ENCODE measurements at regions not wholly inside any gene's neighbourhood (a gene's known extent, or its start where the extent isn't known, plus 50 kb on each side); places are given as distances from the start of the nearest gene placed in this dataset.

DNA sequence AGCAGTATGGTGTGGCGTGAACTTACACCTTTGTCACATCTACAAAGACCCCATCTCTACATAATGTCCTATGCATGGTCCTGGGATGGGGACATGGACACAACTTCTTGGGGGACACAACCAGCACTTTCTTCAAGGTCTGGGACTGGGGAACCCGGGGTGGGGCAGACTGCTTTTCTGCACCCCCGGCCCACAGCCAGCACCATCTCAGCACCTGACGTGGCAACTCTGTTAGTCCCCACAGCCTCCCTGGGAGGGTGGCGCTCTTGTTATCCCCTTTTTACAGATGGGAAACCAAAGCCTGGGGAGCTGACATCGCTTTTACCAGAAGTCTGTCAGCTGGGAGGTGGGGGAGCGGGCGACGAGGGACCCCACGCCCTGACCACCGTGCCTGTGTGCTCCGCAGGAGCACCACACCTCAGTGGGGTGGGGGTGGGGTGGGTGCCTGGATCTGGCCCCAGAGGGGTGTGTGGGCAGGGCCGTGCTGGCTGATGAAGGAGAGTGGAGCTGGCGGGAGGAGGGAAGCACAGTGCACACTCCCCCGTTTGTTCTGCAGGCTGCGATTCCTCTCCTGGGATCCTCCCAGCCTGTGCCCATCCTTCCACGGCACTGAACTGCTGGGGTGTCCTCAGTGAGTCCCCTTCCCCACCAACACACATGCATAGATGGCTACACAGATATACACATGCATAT is 115.4 kb upstream of the GSE1 start:
- Mint-ChIP-seq H3K4me1 (no peaks in the 10 kb centered on the region), H3K9me3 (ENCODE audit: low read depth) (no peaks in the 10 kb centered on the region), H3K36me3 (no peaks in the 10 kb centered on the region), H3K27ac (no peak overlapping the region), H3K4me3 (no peak overlapping the region), H3K27me3 (no peaks in the 10 kb centered on the region)
- ATAC-seq (no peak), DNase-seq (no peak)
- CTCF ChIA-PET = no interaction called here

DNA sequence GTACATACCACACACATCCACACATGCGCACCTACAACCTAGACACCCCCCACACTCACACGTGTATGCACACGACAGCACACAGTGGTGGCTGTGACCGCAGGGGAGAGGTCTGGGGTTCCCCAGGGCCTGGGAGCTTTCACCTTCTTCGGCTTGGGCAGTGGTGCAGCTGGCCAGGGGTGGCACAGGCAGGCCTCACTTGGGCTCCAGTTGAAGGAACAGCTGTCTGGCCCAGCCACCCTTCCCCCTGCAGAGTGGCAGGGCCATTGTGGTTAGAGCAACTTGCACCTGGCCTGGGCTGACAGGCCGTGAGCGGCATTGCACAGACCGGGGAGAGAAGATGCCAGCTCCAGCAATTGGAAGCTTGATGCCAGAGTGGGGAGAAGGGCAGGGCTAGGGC is 114.5 kb upstream of the GSE1 start:
- H3K27ac Mint-ChIP-seq = no peak overlapping the region
- CTCF ChIA-PET = no interaction called here
- H3K9me3 Mint-ChIP-seq (ENCODE audit: low read depth) = no peaks in the 10 kb centered on the region
- H3K4me1 Mint-ChIP-seq = no peaks in the 10 kb centered on the region
- H3K36me3 Mint-ChIP-seq = no peaks in the 10 kb centered on the region
- H3K27me3 Mint-ChIP-seq = no peaks in the 10 kb centered on the region
- DNase-seq = no peak
- H3K4me3 Mint-ChIP-seq = no peak overlapping the region
- ATAC-seq = no peak

DNA sequence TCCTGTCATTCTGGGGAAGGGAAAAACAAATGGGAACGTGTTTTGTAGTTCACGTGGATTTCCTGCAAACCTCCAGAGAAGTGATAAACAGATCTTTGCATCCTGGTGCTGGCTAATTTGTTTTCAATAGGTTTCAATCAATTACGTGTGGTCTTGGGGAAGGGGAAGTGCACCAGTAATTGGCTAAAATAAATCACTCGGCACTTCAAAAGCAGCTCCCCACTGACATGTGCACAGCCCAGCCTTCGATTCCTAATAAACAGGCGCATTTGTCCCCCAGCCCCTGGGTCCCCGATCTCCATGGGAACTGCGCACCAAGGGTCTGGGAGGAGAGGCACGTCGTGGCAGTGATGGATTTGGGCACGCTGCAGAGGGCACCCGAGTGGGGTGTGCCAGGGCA is 112.9 kb upstream of the GSE1 start:
- no peak overlapping the region for H3K4me3 Mint-ChIP-seq
- CTCF ChIA-PET = no interaction called here
- no peaks in the 10 kb centered on the region for H3K9me3 Mint-ChIP-seq (ENCODE audit: low read depth)
- DNase-seq = no peak
- H3K4me1 Mint-ChIP-seq = no peaks in the 10 kb centered on the region
- no peak overlapping the region for H3K27ac Mint-ChIP-seq
- no peaks in the 10 kb centered on the region for H3K36me3 Mint-ChIP-seq
- H3K27me3 Mint-ChIP-seq = no peaks in the 10 kb centered on the region
- no peak for ATAC-seq

DNA sequence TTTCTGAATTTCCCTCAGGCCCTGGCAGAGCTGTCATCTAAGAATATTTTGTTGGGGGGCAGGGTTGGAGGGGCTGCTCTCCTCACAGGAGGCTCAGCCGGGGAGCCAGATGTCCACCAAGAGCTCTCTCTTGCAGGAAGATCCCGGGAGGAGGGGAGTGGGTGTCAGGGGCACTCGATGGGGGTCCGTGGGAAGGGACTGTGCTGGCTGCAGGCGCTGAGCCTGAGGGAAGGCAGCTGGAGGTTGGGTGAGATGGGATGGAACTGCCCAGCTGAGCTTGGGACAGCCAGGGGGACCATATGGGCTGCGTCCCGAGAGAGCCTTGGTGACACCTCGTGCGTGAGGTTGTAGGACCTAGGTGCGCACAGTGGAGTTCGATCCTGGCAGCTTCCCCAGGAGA is 111.2 kb upstream of the GSE1 start:
- no peaks in the 10 kb centered on the region for H3K9me3 Mint-ChIP-seq (ENCODE audit: low read depth)
- H3K27ac Mint-ChIP-seq = no peak overlapping the region
- H3K36me3 Mint-ChIP-seq = no peaks in the 10 kb centered on the region
- H3K4me1 Mint-ChIP-seq = no peaks in the 10 kb centered on the region
- CTCF ChIA-PET = no interaction called here
- no peak overlapping the region for H3K4me3 Mint-ChIP-seq
- no peaks in the 10 kb centered on the region for H3K27me3 Mint-ChIP-seq
- DNase-seq (no peak), ATAC-seq (no peak)

DNA sequence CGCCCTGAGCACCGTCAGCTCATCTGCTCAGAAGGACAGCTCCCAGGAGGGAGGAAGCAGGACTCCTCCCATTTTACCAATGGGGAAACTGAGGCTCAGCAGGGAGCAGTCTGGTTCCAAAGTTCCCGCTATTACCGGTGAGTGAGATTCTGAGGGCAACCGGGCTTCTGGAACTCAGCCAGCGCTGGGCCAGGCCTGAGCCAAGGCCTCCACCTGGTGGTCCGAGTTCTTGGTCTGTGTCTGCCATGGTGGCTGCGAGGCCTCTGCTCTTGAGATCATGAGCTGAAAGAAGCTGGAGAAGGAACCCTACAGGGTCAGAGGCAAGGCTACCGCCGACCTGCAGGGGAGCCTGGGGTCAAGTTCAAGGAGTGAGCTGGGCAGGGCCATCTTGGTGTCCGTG is 110.8 kb upstream of the GSE1 start:
- DNase-seq (no peak), ATAC-seq (no peak)
- Mint-ChIP-seq H3K36me3 (no peaks in the 10 kb centered on the region), H3K4me3 (no peak overlapping the region), H3K27me3 (no peaks in the 10 kb centered on the region), H3K9me3 (ENCODE audit: low read depth) (no peaks in the 10 kb centered on the region), H3K27ac (no peak overlapping the region), H3K4me1 (no peaks in the 10 kb centered on the region)
- CTCF ChIA-PET = no interaction called here

DNA sequence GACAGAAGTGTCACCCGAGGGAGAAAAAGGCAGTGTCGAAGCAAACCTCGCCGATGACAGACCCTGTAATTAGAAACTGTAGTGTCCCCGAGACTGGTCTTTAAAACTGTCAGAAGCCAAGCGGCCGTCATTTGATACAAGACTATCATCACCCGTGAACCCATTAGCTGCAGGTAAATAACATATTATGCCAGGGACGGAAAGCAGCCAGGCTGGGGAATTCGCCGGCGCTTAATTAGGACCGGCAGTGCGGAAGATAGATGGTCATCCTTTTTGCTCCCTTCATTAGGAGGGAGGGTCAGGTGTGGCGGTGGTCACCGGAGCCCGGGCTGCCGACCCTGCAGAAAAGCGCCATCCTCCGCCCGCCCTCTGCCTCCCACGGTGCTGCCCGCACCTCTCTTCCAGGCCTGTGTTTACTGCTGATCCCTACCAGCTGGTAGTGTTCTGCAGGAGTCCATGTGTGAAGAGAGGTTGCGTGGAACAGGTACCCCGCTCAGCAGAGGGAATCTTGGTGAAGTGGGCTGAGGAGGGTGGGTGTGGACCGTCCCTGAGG is 109.4 kb upstream of the GSE1 start:
- H3K27ac Mint-ChIP-seq = no peak overlapping the region
- CTCF ChIA-PET = interaction anchor here (1.5 kb wide), 1 partner anchor 12 kb away, joined by 3 read pairs; no protein-coding TSS in a partner anchor
- ATAC-seq (no peak), DNase-seq (no peak)
- H3K9me3 Mint-ChIP-seq (ENCODE audit: low read depth) = no peaks in the 10 kb centered on the region
- no peak overlapping the region for H3K4me3 Mint-ChIP-seq
- H3K36me3 Mint-ChIP-seq = no peaks in the 10 kb centered on the region
- no peaks in the 10 kb centered on the region for H3K27me3 Mint-ChIP-seq
- H3K4me1 Mint-ChIP-seq = no peaks in the 10 kb centered on the region

DNA sequence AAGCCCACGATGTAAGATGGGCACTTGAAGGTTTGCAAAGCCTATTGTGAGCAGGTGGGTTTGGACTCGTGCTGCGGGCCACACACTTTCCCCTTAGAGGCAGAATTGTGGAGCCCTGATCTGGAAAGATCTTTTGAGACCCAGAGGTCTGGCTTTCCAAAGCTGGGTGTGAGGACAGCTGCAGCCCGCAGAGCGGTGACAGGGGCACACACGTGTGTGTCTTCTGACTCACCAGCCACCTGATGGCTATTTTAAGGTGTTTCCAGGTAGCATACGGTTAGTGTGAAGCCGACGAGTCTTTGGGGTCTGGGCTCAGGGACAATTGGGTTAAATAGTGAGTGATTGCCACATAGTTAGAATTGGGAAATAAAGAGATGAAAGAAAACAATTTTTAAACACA is 108.9 kb upstream of the GSE1 start:
- CTCF ChIA-PET = interaction anchor here (1.5 kb wide), 1 partner anchor 13 kb away, joined by 3 read pairs; no protein-coding TSS in a partner anchor
- Mint-ChIP-seq H3K4me3 (no peak overlapping the region), H3K36me3 (no peaks in the 10 kb centered on the region), H3K27ac (no peak overlapping the region), H3K4me1 (no peaks in the 10 kb centered on the region), H3K9me3 (ENCODE audit: low read depth) (no peaks in the 10 kb centered on the region), H3K27me3 (no peaks in the 10 kb centered on the region)
- ATAC-seq (no peak), DNase-seq (no peak)

DNA sequence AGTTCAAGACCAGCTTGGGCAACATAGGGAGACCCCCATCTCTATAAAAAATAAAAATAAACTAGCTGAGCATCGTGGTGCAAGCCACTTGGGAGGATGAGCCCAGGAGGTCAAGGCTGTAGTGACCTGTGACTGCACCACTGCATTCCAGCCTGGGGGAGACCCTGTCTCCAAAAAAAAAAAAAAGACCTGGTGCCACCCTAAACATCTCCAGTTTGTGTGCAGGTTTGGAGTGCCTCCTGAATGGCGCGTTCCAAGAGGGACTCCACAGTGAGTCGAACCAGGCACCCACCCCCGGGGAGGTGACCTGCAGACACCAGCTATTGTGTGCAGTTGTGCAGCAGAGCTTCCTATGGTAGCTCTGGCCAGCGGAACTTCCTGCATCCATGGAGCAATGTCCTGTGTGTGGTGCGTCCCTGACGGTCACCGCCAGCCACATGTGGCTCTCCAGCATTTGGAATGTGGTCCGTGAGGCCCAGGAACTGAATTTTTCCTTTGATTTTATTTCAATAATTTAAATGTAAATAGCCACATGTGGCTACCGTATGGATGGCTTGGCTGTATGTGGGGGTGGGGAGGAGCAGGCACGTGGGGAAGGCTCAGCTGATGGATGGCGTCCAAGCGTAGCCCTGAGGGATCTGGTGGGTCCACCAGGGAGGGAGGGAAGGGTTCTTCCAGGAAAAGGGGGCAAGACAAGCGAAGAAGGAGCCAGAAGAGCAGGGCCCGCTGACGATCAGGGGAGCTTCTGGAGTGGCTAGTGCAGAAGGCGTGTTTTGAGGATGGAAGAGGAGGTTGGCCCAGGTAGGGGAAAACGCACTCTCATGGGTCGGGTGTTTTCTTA is 107.1 kb upstream of the GSE1 start:
- Mint-ChIP-seq H3K4me3 (no peak overlapping the region), H3K4me1 (no peaks in the 10 kb centered on the region)
- CTCF ChIA-PET = no interaction called here

DNA sequence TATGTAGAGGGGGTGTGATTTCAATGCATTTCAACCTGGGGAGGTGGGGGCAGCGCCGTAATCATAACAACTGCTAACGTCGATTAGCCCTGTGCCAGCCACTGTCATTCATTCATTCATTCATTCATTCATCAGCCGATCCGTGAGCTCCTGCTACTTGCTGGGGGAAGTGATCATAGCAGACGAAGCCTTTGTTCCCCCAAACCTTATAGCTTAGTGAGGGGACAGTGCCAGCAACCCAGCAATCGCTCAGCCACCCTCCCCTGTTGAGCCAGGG is 106.5 kb upstream of the GSE1 start:
- CTCF ChIA-PET = no interaction called here
- no peaks in the 10 kb centered on the region for H3K9me3 Mint-ChIP-seq (ENCODE audit: low read depth)
- no peaks in the 10 kb centered on the region for H3K27me3 Mint-ChIP-seq
- H3K36me3 Mint-ChIP-seq = no peaks in the 10 kb centered on the region
- no peak overlapping the region for H3K4me3 Mint-ChIP-seq
- ATAC-seq = no peak
- H3K27ac Mint-ChIP-seq = no peak overlapping the region
- no peak for DNase-seq
- H3K4me1 Mint-ChIP-seq = no peaks in the 10 kb centered on the region

More for the DNA sequence above, 107.1 kb upstream of the GSE1 start:
- no peak overlapping the region for H3K27ac Mint-ChIP-seq
- no peak for DNase-seq
- H3K36me3 Mint-ChIP-seq = no peaks in the 10 kb centered on the region
- H3K27me3 Mint-ChIP-seq = no peaks in the 10 kb centered on the region
- no peaks in the 10 kb centered on the region for H3K9me3 Mint-ChIP-seq (ENCODE audit: low read depth)
- no peak for ATAC-seq

DNA sequence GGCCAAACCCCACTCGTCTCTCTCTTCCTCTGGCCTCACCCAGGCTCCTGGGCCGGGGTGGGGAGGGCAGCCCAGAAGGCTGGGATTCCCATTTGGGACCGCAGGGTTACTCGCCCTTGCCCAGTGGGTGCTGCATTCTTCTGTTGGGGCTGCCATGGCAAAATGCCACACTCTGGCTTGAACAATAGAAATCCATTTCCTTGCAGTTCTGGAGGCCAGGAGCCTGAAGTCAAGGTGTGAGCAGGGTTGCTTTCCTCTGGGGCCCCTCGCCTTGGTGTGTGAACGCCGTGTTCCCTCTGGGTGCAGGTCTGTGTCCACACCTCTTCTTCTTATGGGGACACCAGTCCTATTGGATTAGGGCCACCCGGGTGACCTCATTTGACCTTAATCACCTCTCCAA is 105.8 kb upstream of the GSE1 start:
- Mint-ChIP-seq H3K4me1 (no peaks in the 10 kb centered on the region), H3K36me3 (no peaks in the 10 kb centered on the region), H3K27ac (no peak overlapping the region), H3K9me3 (ENCODE audit: low read depth) (no peaks in the 10 kb centered on the region), H3K4me3 (no peak overlapping the region), H3K27me3 (no peaks in the 10 kb centered on the region)
- CTCF ChIA-PET = no interaction called here
- ATAC-seq = no peak
- DNase-seq = no peak

DNA sequence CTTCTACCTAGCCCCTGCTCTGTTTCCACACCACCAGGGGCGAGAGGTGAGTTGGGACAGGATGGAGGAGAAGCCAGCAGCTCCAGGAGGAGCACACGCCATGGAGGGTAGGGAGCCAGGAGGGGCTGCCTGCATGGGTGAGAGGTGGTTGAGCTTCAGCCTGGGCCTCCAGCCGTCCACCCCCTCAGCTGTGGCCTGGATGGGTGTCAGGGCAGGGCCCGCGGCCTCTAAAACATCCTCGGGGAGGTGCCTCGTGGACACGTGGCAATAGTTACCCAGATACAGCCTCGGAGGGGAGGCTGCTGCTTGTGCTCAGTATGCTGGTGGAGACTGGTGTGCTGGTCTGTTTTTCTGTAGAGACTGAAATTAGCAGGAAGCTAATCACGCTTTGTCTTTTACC is 104.7 kb upstream of the GSE1 start:
- no peaks in the 10 kb centered on the region for H3K9me3 Mint-ChIP-seq (ENCODE audit: low read depth)
- no peak overlapping the region for H3K27ac Mint-ChIP-seq
- ATAC-seq (no peak), DNase-seq (no peak)
- no peaks in the 10 kb centered on the region for H3K27me3 Mint-ChIP-seq
- no peaks in the 10 kb centered on the region for H3K36me3 Mint-ChIP-seq
- no peak overlapping the region for H3K4me3 Mint-ChIP-seq
- H3K4me1 Mint-ChIP-seq = no peaks in the 10 kb centered on the region
- CTCF ChIA-PET = no interaction called here

DNA sequence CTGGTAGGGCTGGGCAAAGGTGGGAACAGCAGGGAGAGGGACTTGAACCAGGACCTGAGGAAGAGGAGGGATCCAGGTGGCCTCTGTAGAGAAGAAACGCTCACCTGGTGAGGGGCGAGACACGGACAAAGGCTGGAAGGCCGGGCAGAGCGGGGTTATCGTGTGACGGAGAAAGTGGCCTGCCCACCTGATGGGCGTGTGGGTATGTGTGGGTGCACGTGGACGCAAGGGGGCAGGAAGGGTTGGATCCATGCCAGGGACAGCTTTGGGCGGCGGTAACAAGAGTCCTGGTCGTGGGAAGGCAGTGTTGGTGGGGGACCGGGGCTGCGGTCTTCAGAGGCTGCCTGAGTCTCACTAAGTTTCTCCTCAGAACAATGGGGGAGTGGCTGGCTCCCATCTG is 104.1 kb upstream of the GSE1 start:
- Mint-ChIP-seq H3K27ac (no peak overlapping the region), H3K9me3 (ENCODE audit: low read depth) (no peaks in the 10 kb centered on the region), H3K36me3 (no peaks in the 10 kb centered on the region), H3K27me3 (no peaks in the 10 kb centered on the region), H3K4me1 (no peaks in the 10 kb centered on the region), H3K4me3 (no peak overlapping the region)
- CTCF ChIA-PET = no interaction called here
- no peak for DNase-seq
- ATAC-seq = no peak

DNA sequence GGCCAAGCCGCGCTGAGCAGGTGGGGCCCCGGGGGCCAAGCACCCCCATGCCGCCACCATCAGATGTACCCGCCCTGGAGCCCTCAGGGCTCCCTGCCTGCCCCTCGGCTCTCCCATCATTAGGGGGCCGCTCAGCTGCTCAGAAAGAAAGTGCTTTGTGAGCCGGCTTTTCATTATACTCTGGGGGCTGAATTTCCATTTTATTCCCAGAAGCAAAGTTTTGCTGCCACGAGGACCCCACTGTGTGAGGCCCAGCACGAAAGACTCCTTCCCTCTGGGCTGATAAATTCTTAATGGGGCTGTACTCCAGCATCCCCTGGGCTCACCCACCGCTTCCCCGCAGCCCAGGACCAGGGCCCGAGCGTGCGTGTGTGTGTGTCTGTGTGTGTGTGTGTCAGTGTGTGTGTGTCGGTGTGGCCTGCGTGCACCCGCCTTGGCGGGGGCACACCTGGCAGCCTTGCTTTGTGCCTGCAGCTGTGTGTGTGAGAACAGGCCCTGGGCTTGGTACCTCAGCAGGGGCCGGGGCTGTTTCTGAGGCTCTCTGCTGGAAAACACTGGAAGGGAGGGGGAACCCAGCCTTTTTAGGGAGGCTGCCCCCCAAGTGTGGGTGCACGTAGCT is 103.0 kb upstream of the GSE1 start:
- DNase-seq (no peak), ATAC-seq (no peak)
- CTCF ChIA-PET = no interaction called here
- H3K27ac Mint-ChIP-seq = no peak overlapping the region
- no peaks in the 10 kb centered on the region for H3K9me3 Mint-ChIP-seq (ENCODE audit: low read depth)
- H3K4me3 Mint-ChIP-seq = no peak overlapping the region
- no peaks in the 10 kb centered on the region for H3K36me3 Mint-ChIP-seq
- H3K27me3 Mint-ChIP-seq = no peaks in the 10 kb centered on the region
- no peaks in the 10 kb centered on the region for H3K4me1 Mint-ChIP-seq

Data from activated CD8-positive, alpha-beta memory T cell treated with anti-CD3 and anti-CD28 coated beads, Interleukin-2, amount 10 ng/mL, durations not matched to agents 7 days and 5 days (primary cell).